Brain microvascular endothelial cell (primary cell): ENCODE measurements at regions not wholly inside any gene's neighbourhood (a gene's known extent, or its start where the extent isn't known, plus 50 kb on each side); places are given as distances from the start of the nearest gene placed in this dataset.
A peak's percentile ranks its signal among the peaks of the same experiment; 100 is the strongest.

ENCODE experiments used
- DNase-seq: peaks from one replicate; pipeline ENCODE4 v3.0.0-alpha.2; 2020
- H3K27ac ChIP-seq: fragments of 250-450 bp; sonication (Bioruptor Pico); 2 replicates; pipeline ENCODE4 v1.5.1; 2020; ENCODE audit warnings: mild to moderate bottlenecking, moderate library complexity
- H3K27me3 ChIP-seq: fragments of 250-450 bp; sonication (Bioruptor Pico); replicated peaks from 2 replicates; pipeline ENCODE4 v1.5.1; 2020; ENCODE audit warnings: mild to moderate bottlenecking
- H3K36me3 ChIP-seq: fragments of 250-450 bp; sonication (Bioruptor Pico); replicated peaks from 2 replicates; pipeline ENCODE4 v1.5.1; 2020; ENCODE audit warnings: mild to moderate bottlenecking
- H3K4me3 ChIP-seq: 2 replicates; pipeline ENCODE4 v1.5.1; 2011; ENCODE audit warnings: low read depth, mild to moderate bottlenecking, control low read depth, low read length, moderate library complexity
- CTCF ChIP-seq: IDR thresholded peaks from 2 replicates; pipeline ENCODE4 v1.5.1; 2011; ENCODE audit warnings: low read depth, mild to moderate bottlenecking, moderate library complexity, low read length, control low read depth, inconsistent platforms; ENCODE audit errors: missing control alignments
- in situ Hi-C: cut with HindIII; loops from 2 replicates; pipeline ENCODE4 v1.10.0; 2017; ENCODE audit warnings: low sequenced_read_pairs, low pct_ligation_motif_present

- in situ Hi-C loops = no loop called here
- TF ChIP-seq CTCF = peak; percentile 51
- peak overlapping the region; percentile 41 for H3K27ac ChIP-seq
- no peaks in the 10 kb centered on the region for H3K27me3 ChIP-seq
- peak; percentile 80 for DNase-seq
- H3K4me3 ChIP-seq = peak overlapping the region; percentile 66
- H3K36me3 ChIP-seq = no peaks in the 10 kb centered on the region
These were observed 158.9 kb downstream of the TBXT start for GRCh38 chr6:166008441-166009369.

GRCh38 chr6:166007349-166008263, 160.0 kb downstream of the TBXT start:
- DNase-seq = peak; percentile 79
- Histone ChIP-seq H3K4me3 (peak overlapping the region; percentile 66), H3K27me3 (no peaks in the 10 kb centered on the region), H3K27ac (peak overlapping the region; percentile 83), H3K36me3 (no peaks in the 10 kb centered on the region)
- no peak for TF ChIP-seq CTCF
- in situ Hi-C loops = no loop called here

GRCh38 chr6:166006900-166007301, 160.8 kb downstream of the TBXT start:
- Histone ChIP-seq H3K27ac (peak overlapping the region; percentile 83), H3K36me3 (no peaks in the 10 kb centered on the region), H3K27me3 (no peaks in the 10 kb centered on the region), H3K4me3 (peak overlapping the region; percentile 52)
- no peak for DNase-seq
- in situ Hi-C loops = no loop called here
- TF ChIP-seq CTCF = no peak

GRCh38 chr6:166005944-166006899, 161.4 kb downstream of the TBXT start:
- H3K27me3 ChIP-seq = no peaks in the 10 kb centered on the region
- no peaks in the 10 kb centered on the region for H3K36me3 ChIP-seq
- H3K4me3 ChIP-seq = peak overlapping the region; percentile 52
- peak overlapping the region; percentile 83 for H3K27ac ChIP-seq
- TF ChIP-seq CTCF = no peak
- peak; percentile 80 for DNase-seq
- in situ Hi-C loops = no loop called here

GRCh38 chr6:166005401-166005943, 162.2 kb downstream of the TBXT start:
- no peak for DNase-seq
- H3K27ac ChIP-seq = peak overlapping the region; percentile 83
- no peaks in the 10 kb centered on the region for H3K27me3 ChIP-seq
- no peak for TF ChIP-seq CTCF
- no peaks in the 10 kb centered on the region for H3K36me3 ChIP-seq
- H3K4me3 ChIP-seq = peak overlapping the region; percentile 42
- in situ Hi-C loops = no loop called here
